ENCODE measurements at regions not wholly inside any gene's neighbourhood (a gene's known extent, or its start where the extent isn't known, plus 50 kb on each side); places are given as distances from the start of the nearest gene placed in this dataset.

- TF ChIP-seq CTCF (IDR thresholded peaks at IDR 0.05; ENCODE audit: low read depth, low read length): no peak
- no peak overlapping the region for H3K4me3 ChIP-seq (replicated peaks in 1 of 2; ENCODE audit: low read depth in 2 of 2, low read length in 2 of 2)
- no peak for DNase-seq (ENCODE audit: low read depth in 2 of 2)
Observed at GRCh38 chr4:110953898-110954297, 331.0 kb upstream of the PITX2 start.

DNA sequence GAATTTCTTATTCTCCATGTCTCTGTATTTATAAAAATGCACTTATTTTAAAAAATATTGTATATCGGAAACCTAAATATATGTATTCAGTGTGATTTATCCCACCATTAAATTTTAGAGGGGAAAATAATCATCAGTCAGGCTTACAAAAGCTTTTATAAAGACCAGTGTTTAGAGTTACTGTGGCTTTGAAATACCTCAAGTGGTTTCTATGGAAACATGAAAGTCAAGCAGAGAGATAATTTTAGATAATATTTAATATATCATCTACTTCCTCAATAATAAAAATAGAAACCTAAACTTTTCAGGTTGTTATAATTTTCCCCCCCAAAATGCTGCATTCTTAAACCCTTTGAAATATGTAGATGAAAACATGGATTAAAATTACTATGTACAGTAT lies 332.9 kb upstream of the PITX2 start:
- no peak for DNase-seq (ENCODE audit: low read depth in 2 of 2)
- no peak for TF ChIP-seq CTCF (IDR thresholded peaks at IDR 0.05; ENCODE audit: low read depth, low read length)

GRCh38 chr4:110959041-110959643 lies 336.3 kb upstream of the PITX2 start:
- H3K4me3 ChIP-seq (replicated peaks in 1 of 2; ENCODE audit: low read depth in 2 of 2, low read length in 2 of 2): no peak overlapping the region
- DNase-seq (ENCODE audit: low read depth in 2 of 2): peak; percentile 27 to 40
- peak; percentile 16 for TF ChIP-seq CTCF (IDR thresholded peaks at IDR 0.05; ENCODE audit: low read depth, low read length)

More for the DNA sequence above, 332.9 kb upstream of the PITX2 start:
- H3K4me3 ChIP-seq (replicated peaks in 1 of 2; ENCODE audit: low read depth in 2 of 2, low read length in 2 of 2): no peak overlapping the region

DNA sequence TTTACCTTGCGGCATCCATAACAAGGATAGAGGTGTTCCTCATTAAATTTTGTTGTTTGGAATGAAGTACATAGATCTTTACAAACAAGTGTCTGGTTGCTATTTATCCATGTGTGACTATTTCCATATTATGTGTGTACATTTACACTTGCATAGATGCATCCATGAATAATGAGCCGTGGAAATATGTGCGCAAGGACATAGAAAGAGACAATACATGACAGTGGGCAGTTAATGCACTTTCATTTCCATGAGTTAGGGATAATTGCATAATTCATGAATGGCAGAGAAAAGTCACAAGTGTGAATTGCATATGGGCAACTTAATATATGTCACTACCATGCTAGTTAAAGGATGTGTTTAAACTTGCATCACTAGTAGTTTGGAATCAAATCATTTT lies 338.2 kb upstream of the PITX2 start:
- no peak for DNase-seq (ENCODE audit: low read depth in 2 of 2)
- TF ChIP-seq CTCF (IDR thresholded peaks at IDR 0.05; ENCODE audit: low read depth, low read length): no peak
- no peak overlapping the region for H3K4me3 ChIP-seq (replicated peaks in 1 of 2; ENCODE audit: low read depth in 2 of 2, low read length in 2 of 2)

- TF ChIP-seq CTCF (IDR thresholded peaks at IDR 0.05; ENCODE audit: low read depth, low read length): no peak
- no peak overlapping the region for H3K4me3 ChIP-seq (replicated peaks in 1 of 2; ENCODE audit: low read depth in 2 of 2, low read length in 2 of 2)
- DNase-seq (ENCODE audit: low read depth in 2 of 2): no peak
Observed at GRCh38 chr4:110962616-110963015, 339.7 kb upstream of the PITX2 start.

DNA sequence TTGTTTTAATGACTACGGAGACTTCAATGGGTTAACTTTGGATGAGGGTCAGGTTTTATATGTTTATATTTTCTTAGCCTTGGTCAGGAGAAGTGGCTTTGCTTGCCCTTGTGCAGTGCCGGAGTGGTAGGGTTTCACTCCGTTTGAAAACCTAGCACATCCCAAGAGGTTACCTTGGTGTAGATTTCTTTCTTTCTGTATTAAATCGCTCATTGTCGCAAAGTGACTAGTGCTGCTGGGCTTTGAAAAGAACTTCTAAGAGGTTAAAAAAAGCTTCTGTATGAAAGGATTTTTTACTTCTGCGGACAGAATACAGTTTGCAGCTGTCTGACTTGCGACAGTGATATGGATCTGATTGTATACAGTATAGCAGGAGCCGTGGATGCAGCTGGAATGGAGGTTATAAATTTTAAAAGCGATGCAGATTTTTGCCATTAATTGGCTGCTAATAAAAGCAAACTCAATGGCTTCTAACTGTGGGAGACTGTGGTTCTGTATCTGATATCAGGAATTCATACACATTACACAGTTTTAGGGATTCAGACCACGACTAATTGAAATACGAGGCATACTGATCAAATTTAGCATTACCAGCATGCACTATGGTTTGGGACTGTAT lies 340.9 kb upstream of the PITX2 start:
- no peak overlapping the region for H3K4me3 ChIP-seq (replicated peaks in 1 of 2; ENCODE audit: low read depth in 2 of 2, low read length in 2 of 2)
- DNase-seq (ENCODE audit: low read depth in 2 of 2): no peak
- no peak for TF ChIP-seq CTCF (IDR thresholded peaks at IDR 0.05; ENCODE audit: low read depth, low read length)

DNA sequence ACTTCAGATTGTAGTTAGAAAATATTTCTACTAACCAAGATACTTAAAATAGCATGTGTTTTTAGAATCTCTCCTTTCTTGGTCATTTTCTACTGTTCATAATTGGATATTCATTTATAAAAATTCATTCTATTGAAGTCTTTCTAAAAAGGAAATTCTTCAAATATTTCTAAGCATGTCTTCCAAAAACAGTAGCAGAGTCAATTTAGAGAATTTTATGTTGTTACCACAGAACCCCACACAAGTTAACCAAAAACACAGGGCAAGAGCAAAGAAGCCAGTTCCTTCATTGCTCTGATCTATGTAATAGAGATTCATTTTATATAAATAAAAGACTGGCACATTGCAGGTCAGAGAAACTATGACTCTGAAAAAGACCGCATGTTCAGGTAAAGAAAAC lies 345.1 kb upstream of the PITX2 start:
- no peak for DNase-seq (ENCODE audit: low read depth in 2 of 2)
- no peak for TF ChIP-seq CTCF (IDR thresholded peaks at IDR 0.05; ENCODE audit: low read depth, low read length)
- no peak overlapping the region for H3K4me3 ChIP-seq (replicated peaks in 1 of 2; ENCODE audit: low read depth in 2 of 2, low read length in 2 of 2)
